Esophagus squamous epithelium (tissue), 4 donors: ENCODE measurements at regions not wholly inside any gene's neighbourhood (a gene's known extent, or its start where the extent isn't known, plus 50 kb on each side); places are given as distances from the start of the nearest gene placed in this dataset.

ENCODE experiments used
- CTCF ChIP-seq, 6 experiments: fragments of 450-650 bp in 4 of 6; fragments of 200-600 bp in 2 of 6; sonication (generic) in 2 of 6; IDR thresholded peaks; one replicate each; pipeline ENCODE4 v1.5.1; 2016 to 2019; ENCODE audit warnings: antibody characterized with exemption in 6 of 6, mild to moderate bottlenecking in 4 of 6, moderate library complexity in 4 of 6
- POLR2A ChIP-seq, 4 donors: fragments of 450-650 bp; IDR thresholded peaks; one replicate each; pipeline ENCODE4 v1.6.1; 2017; ENCODE audit warnings: antibody characterized with exemption in 4 of 4, mild to moderate bottlenecking in 4 of 4, moderate library complexity in 3 of 4

- TF ChIP-seq CTCF (IDR thresholded peaks at IDR 0.05) (no peak), POLR2A (IDR thresholded peaks at IDR 0.05) (no peak)
Observed at GRCh38 chr11:119533462-119533861, 110.5 kb upstream of the THY1 start.
